PC-3 (cell line): ENCODE measurements at regions not wholly inside any gene's neighbourhood (a gene's known extent, or its start where the extent isn't known, plus 50 kb on each side); places are given as distances from the start of the nearest gene placed in this dataset.

Source experiments
- EZH2 ChIP-seq: fragments of 300-600 bp; sonication (generic); IDR thresholded peaks from one replicate; pipeline ENCODE4 v1.6.1; 2017; ENCODE audit warnings: antibody characterized with exemption, mild to moderate bottlenecking, low read length; ENCODE audit not compliant: unreplicated experiment
- EZH2phosphoT487 ChIP-seq: fragments of 300-600 bp; sonication (generic); IDR thresholded peaks from 2 replicates; pipeline ENCODE4 v1.6.1; 2018; ENCODE audit warnings: mild to moderate bottlenecking, antibody characterized with exemption, low read length, borderline replicate concordance
- TF ChIP-seq, protein P1 (sequence below): fragments of 300-600 bp; sonication (generic); conservative IDR thresholded peaks from 2 replicates; pipeline ENCODE4 v1.5.1; 2017; ENCODE audit warnings: antibody characterized with exemption, low read depth, mild to moderate bottlenecking, low read length

DNA sequence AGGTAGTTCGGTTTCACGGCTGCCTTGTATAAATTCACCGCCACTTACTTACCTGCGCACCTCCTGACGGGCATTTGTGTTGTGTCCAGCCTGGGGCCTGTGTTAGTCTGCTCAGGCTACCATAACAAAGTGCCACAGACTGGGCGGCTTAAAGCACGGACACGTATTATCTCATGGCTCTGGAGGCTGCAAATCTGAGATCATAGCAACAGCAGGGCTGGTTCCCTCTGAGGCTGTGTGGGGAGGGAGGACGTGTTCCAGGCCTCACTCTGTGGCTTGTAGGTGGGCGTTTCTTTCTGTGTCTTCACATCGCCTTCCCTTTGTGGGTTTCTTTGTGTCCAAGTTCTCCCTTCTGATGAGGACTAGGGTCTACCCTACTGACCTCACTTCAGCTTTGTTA, 93.5 kb upstream of the FZD10 start:
- TF ChIP-seq, protein P1, sequence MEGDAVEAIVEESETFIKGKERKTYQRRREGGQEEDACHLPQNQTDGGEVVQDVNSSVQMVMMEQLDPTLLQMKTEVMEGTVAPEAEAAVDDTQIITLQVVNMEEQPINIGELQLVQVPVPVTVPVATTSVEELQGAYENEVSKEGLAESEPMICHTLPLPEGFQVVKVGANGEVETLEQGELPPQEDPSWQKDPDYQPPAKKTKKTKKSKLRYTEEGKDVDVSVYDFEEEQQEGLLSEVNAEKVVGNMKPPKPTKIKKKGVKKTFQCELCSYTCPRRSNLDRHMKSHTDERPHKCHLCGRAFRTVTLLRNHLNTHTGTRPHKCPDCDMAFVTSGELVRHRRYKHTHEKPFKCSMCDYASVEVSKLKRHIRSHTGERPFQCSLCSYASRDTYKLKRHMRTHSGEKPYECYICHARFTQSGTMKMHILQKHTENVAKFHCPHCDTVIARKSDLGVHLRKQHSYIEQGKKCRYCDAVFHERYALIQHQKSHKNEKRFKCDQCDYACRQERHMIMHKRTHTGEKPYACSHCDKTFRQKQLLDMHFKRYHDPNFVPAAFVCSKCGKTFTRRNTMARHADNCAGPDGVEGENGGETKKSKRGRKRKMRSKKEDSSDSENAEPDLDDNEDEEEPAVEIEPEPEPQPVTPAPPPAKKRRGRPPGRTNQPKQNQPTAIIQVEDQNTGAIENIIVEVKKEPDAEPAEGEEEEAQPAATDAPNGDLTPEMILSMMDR = no peak
- TF ChIP-seq EZH2 (no peak), EZH2phosphoT487 (no peak)
